ENCODE measurements at regions not wholly inside any gene's neighbourhood (a gene's known extent, or its start where the extent isn't known, plus 50 kb on each side); places are given as distances from the start of the nearest gene placed in this dataset.

DNA sequence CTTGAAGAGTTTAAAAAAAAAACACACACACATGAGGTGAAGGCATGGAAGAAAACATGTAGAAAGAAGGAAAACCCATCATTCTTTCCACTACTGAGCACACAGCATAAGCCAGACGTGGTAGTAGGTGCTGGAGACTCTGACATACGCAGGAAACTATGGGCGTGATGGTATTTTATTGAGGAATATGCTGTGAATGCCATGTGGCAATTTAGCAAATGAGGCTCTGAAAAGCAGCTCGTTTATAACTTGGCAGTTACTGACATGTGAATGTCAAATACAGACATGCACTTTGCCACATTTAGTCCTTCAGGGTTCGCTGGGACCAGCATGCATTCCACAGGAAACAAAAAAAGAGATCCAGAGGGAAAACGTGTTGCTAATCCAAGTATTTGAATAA, 74.3 kb upstream of the IFNAR2 start:
- no peak for DNase-seq (ENCODE audit: extremely low read depth, low read depth)
- TF ChIP-seq, protein P1, sequence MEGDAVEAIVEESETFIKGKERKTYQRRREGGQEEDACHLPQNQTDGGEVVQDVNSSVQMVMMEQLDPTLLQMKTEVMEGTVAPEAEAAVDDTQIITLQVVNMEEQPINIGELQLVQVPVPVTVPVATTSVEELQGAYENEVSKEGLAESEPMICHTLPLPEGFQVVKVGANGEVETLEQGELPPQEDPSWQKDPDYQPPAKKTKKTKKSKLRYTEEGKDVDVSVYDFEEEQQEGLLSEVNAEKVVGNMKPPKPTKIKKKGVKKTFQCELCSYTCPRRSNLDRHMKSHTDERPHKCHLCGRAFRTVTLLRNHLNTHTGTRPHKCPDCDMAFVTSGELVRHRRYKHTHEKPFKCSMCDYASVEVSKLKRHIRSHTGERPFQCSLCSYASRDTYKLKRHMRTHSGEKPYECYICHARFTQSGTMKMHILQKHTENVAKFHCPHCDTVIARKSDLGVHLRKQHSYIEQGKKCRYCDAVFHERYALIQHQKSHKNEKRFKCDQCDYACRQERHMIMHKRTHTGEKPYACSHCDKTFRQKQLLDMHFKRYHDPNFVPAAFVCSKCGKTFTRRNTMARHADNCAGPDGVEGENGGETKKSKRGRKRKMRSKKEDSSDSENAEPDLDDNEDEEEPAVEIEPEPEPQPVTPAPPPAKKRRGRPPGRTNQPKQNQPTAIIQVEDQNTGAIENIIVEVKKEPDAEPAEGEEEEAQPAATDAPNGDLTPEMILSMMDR (IDR thresholded peaks at IDR 0.05; ENCODE audit: low read depth, low read length), result no peak

DNA sequence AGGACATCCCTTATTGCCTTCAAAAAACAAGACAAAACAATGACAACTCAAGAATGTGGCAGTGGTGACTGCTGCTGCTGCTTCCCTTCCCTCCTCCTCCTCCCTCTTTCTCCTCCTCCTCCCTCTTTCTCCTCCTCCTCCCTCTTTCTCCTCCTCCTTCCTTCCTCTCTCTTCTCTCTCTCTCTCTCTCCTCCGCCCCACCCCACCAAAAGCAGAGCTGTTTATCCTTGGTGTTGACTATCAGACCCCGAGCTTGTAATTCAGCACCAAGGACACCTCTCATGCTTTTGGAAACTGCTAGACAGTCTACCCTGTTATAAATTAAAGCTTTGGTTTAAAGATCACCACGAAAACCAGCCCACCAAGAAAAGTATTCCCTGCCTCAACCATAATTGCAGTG, 72.4 kb upstream of the IFNAR2 start:
- TF ChIP-seq, protein P1 (IDR thresholded peaks at IDR 0.05; ENCODE audit: low read depth, low read length), result no peak

DNA sequence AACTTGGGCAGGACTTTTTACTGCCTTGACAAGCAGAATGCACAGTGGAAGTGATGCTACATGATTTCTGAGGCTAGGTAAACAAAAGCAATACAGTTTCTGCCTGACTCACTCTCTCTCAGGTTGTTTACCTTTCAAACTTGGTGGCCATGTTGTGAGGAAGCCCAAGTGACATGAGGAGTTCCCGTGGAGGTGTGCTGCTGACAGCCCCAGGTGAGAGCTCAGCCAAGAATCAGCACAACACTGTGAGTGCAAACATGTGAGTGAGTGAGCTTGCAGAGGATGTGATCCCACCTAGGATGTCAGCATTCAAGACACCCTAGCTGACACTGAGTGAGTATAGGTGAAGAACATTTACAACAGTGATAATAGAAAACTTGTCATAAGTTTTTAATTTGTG, 71.1 kb upstream of the IFNAR2 start:
- DNase-seq (ENCODE audit: extremely low read depth, low read depth), result no peak
- TF ChIP-seq, protein P1 (IDR thresholded peaks at IDR 0.05; ENCODE audit: low read depth, low read length), result no peak

More for the DNA sequence above, 72.4 kb upstream of the IFNAR2 start:
- no peak for DNase-seq (ENCODE audit: extremely low read depth, low read depth)

DNA sequence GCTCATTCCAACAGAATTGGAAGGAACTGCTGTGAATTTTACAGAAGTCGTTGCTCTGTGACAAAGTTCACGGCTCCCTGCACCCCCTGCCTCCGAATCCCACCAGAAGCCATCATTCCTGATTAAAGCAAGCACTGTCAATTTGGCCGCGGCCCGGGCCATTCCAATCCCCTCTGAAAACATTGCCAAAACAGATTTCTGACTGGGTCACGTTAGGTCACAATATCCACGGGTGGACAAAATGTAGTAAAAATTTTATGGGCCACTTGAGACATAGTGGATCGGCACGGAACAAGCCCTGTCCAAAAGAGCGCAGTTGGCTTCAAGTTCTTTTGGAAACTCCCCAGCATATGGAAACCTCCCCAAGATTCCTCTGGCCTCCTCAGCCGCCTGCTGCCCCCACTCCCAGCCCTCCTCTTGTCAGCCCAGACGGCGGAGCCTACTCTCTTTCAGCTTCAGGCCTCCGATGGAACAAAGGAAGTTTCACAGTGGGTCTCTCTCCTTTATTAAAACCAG, 67.2 kb upstream of the IFNAR2 start:
- TF ChIP-seq, protein P1 (IDR thresholded peaks at IDR 0.05; ENCODE audit: low read depth, low read length), result no peak
- no peak for DNase-seq (ENCODE audit: extremely low read depth, low read depth)

DNA sequence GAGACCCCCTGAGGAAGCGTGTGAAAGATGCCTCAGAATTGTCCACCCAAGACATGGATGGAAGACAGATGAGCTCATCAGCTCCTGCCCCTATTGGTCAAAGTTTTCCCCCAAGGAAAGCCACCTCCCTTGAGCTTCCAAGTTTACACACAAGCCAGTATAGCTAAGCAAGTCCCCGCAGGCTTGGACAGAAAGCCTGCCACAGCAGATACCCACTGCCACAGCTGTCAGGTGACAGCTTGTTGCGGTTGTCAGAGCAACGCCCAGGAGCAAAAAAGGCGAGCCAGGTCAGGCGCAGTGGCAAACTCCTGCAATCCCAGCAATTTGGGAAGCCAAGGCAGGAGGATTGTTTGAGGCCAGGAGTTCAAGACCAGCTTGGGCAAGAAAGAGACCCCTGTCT, 60.9 kb upstream of the IFNAR2 start:
- TF ChIP-seq, protein P1 (IDR thresholded peaks at IDR 0.05; ENCODE audit: low read depth, low read length), result no peak

DNA sequence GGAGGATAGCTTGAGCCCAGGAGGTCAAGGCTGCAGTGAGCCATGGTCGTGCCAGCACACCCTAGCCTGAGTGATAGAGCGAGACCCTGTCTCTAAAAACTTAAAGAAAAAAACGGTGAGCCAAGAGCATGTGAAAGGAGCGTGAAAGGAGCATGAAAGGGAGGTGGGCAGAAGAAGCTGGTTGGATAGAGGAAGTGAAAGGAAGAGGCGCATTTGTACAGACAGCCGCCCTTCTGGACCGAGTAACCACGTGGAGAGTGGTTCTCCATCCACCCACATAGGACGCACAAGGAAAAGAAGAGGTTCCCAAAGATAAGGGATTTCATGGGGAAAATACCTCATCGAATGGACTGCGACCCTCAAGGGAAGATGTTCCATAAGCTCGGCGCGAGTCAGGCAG, 60.4 kb upstream of the IFNAR2 start:
- TF ChIP-seq, protein P1 (IDR thresholded peaks at IDR 0.05; ENCODE audit: low read depth, low read length), result no peak
- no peak for DNase-seq (ENCODE audit: extremely low read depth, low read depth)

More for the DNA sequence above, 60.9 kb upstream of the IFNAR2 start:
- DNase-seq (ENCODE audit: extremely low read depth, low read depth), result no peak

DNA sequence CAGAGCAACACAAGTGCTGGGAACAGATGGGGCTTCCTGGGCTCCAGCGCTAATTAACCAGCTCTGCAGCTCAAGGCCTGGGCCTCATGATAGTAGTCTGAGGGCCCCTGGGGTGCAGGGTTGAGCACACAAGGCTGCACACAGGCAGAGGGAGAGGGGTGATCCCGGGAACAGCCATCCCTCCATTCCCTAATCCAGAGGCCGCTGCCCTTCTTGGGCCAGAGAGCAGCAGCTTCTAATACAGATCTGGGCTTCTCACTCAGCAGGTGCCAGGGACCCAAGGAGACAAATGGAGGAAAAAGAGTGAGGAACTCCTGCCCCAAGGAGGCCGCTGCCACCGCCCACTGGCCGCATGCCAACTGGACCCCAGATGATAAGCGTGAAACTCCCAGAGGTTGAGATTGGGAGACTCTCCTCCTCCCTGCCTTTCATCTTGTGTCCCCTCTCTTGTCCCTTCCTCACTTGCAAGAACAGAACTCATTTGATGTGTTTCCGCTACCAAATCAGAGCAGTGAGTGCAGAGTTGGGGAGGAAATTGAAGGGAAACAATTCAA, 58.0 kb upstream of the IFNAR2 start:
- TF ChIP-seq, protein P1 (IDR thresholded peaks at IDR 0.05; ENCODE audit: low read depth, low read length), result no peak
- DNase-seq (ENCODE audit: extremely low read depth, low read depth), result no peak
